ENCODE measurements at regions not wholly inside any gene's neighbourhood (a gene's known extent, or its start where the extent isn't known, plus 50 kb on each side); places are given as distances from the start of the nearest gene placed in this dataset.

DNA sequence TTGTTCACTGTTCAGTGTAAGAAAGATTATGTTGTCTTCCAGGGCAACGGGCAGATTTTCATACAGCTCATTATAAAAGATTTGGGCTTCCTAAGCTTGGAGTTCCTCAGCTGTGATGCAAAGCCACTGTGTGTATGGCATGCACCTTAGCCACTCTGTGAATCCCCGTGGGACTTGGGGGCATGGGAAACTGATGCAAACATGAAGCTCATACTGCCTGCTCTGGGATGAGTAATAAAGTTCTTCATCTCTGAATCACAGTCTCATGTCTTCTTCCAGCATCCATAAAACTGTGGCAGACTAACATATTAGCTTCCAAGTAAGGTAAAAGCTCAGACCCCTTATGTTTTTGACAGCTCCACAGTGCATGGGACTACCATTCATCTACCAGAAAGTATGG, 154.3 kb upstream of the RORA start:
- TF ChIP-seq, protein P1, sequence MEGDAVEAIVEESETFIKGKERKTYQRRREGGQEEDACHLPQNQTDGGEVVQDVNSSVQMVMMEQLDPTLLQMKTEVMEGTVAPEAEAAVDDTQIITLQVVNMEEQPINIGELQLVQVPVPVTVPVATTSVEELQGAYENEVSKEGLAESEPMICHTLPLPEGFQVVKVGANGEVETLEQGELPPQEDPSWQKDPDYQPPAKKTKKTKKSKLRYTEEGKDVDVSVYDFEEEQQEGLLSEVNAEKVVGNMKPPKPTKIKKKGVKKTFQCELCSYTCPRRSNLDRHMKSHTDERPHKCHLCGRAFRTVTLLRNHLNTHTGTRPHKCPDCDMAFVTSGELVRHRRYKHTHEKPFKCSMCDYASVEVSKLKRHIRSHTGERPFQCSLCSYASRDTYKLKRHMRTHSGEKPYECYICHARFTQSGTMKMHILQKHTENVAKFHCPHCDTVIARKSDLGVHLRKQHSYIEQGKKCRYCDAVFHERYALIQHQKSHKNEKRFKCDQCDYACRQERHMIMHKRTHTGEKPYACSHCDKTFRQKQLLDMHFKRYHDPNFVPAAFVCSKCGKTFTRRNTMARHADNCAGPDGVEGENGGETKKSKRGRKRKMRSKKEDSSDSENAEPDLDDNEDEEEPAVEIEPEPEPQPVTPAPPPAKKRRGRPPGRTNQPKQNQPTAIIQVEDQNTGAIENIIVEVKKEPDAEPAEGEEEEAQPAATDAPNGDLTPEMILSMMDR (IDR thresholded peaks at IDR 0.05; ENCODE audit: borderline replicate concordance, extremely low read depth, low read length, poor library complexity, severe bottlenecking), result no peak
- no peak for TF ChIP-seq EZH2 (IDR thresholded peaks at IDR 0.05; ENCODE audit: borderline replicate concordance, low read depth, low read length, severe bottlenecking)
